HG02588 (cell line): ENCODE measurements at regions not wholly inside any gene's neighbourhood (a gene's known extent, or its start where the extent isn't known, plus 50 kb on each side); places are given as distances from the start of the nearest gene placed in this dataset.

Source experiments
- ATAC-seq: cut with Tn5 transposase; IDR thresholded peaks from one replicate; pipeline ENCODE4 v1.9.1; 2021; ENCODE audit warnings: mild to moderate bottlenecking, moderate library complexity; ENCODE audit not compliant: unreplicated experiment

- no peak for ATAC-seq
These were observed 1420.3 kb downstream of the UQCRFS1 start for GRCh38 chr19:27792576-27793127.

- ATAC-seq: no peak
These were observed 1432.4 kb downstream of the UQCRFS1 start for GRCh38 chr19:27780367-27781075.

- ATAC-seq: no peak
These were observed 1433.0 kb downstream of the UQCRFS1 start for GRCh38 chr19:27779954-27780353.

- ATAC-seq: no peak
These were observed 1435.2 kb downstream of the UQCRFS1 start for GRCh38 chr19:27777726-27778125.

- ATAC-seq: no peak
These were observed 1435.7 kb downstream of the UQCRFS1 start for GRCh38 chr19:27777242-27777641.

GRCh38 chr19:27776524-27776923 is 1436.4 kb downstream of the UQCRFS1 start:
- no peak for ATAC-seq

- no peak for ATAC-seq
These were observed 1436.9 kb downstream of the UQCRFS1 start for GRCh38 chr19:27776020-27776419.

- ATAC-seq: no peak
These were observed 1437.6 kb downstream of the UQCRFS1 start for GRCh38 chr19:27775395-27775794.

GRCh38 chr19:27774827-27775226 is 1438.1 kb downstream of the UQCRFS1 start:
- ATAC-seq: no peak

- no peak for ATAC-seq
These were observed 1438.6 kb downstream of the UQCRFS1 start for GRCh38 chr19:27774337-27774736.

GRCh38 chr19:27773318-27774094 is 1439.4 kb downstream of the UQCRFS1 start:
- no peak for ATAC-seq

GRCh38 chr19:27772059-27772458 is 1440.9 kb downstream of the UQCRFS1 start:
- no peak for ATAC-seq

GRCh38 chr19:27770095-27770494 is 1442.9 kb downstream of the UQCRFS1 start:
- no peak for ATAC-seq

- ATAC-seq: no peak
These were observed 1445.7 kb downstream of the UQCRFS1 start for GRCh38 chr19:27767234-27767633.

GRCh38 chr19:27765912-27766725 is 1446.8 kb downstream of the UQCRFS1 start:
- no peak for ATAC-seq

- ATAC-seq: no peak
These were observed 1447.6 kb downstream of the UQCRFS1 start for GRCh38 chr19:27765397-27765796.

- no peak for ATAC-seq
These were observed 1448.7 kb downstream of the UQCRFS1 start for GRCh38 chr19:27764186-27764804.

- no peak for ATAC-seq
These were observed 1450.0 kb downstream of the UQCRFS1 start for GRCh38 chr19:27762933-27763332.

GRCh38 chr19:27759896-27760295 is 1453.1 kb downstream of the UQCRFS1 start:
- ATAC-seq: no peak

- ATAC-seq: no peak
These were observed 1454.1 kb downstream of the UQCRFS1 start for GRCh38 chr19:27758626-27759505.
